ENCODE measurements at regions not wholly inside any gene's neighbourhood (a gene's known extent, or its start where the extent isn't known, plus 50 kb on each side); places are given as distances from the start of the nearest gene placed in this dataset.

DNA sequence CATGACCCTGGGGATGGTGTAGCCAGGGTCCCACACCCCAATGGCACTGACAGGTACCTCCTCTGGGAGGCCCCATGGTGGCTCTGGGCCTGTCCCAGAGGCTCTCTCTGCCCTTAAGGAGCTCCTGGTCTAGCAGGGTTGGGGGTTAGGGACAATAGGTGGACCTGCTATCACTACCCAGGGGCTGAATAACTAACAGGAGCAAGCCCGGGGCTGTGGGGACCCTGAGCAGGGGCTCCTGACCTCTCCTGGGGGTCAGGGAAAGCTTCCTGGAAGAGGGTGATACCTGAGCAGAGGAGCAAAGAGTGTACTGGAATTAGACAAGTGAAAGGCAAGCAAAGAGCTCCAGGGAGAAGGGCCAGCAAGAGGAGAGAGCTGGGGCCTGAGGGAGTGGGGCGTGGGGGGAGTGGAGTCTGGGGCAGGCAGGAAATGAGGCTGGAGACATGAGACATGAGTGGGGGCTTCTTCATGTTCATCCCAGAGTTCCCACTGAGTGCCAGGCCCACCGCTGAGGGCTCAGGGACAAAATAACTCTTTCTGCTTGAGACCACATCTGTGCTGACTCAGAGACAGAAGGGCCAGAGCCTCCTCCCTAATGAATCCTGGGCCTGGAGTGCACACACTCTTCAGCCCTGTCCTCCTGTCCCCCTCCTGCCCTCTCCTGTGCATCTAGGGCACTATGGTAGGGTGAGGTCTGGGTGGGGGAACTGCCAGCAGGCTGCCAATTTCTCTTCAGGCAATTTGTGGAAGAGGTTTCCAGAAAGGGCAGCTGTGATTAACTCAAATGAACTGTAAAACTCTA lies 517.6 kb downstream of the PTPRU start:
- H3K4me1 ChIP-seq (ENCODE audit: control insufficient read depth in 5 of 5, insufficient read depth in 5 of 5, low read length in 5 of 5): no peaks in the 10 kb centered on the region
- TF ChIP-seq, protein P1, sequence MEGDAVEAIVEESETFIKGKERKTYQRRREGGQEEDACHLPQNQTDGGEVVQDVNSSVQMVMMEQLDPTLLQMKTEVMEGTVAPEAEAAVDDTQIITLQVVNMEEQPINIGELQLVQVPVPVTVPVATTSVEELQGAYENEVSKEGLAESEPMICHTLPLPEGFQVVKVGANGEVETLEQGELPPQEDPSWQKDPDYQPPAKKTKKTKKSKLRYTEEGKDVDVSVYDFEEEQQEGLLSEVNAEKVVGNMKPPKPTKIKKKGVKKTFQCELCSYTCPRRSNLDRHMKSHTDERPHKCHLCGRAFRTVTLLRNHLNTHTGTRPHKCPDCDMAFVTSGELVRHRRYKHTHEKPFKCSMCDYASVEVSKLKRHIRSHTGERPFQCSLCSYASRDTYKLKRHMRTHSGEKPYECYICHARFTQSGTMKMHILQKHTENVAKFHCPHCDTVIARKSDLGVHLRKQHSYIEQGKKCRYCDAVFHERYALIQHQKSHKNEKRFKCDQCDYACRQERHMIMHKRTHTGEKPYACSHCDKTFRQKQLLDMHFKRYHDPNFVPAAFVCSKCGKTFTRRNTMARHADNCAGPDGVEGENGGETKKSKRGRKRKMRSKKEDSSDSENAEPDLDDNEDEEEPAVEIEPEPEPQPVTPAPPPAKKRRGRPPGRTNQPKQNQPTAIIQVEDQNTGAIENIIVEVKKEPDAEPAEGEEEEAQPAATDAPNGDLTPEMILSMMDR (IDR thresholded peaks at IDR 0.05; ENCODE audit: control extremely low read depth, extremely low read depth): no peak
- H3K4me3 ChIP-seq: no peak overlapping the region
- H3K9ac ChIP-seq (ENCODE audit: insufficient read depth in 1 of 2, low read length in 2 of 2): no peak overlapping the region
- WGBS, 2 donors: 41 to 64% methylated on average over 3 of the region's 3 CpGs
- no peak overlapping the region for H3K27ac ChIP-seq (ENCODE audit: low read depth in 1 of 2, low read length in 1 of 2)
- peaks cover 0 to 5% (median 0%) of the 10 kb centered on the region in 3 donors for H3K27me3 ChIP-seq (ENCODE audit: control insufficient read depth in 3 of 3, insufficient read depth in 3 of 3, low read length in 2 of 3)
- no peaks in the 10 kb centered on the region for H3K36me3 ChIP-seq (ENCODE audit: control insufficient read depth in 4 of 4, insufficient read depth in 4 of 4, low read length in 4 of 4)
- H3K9me3 ChIP-seq (ENCODE audit: control insufficient read depth in 4 of 4, insufficient read depth in 3 of 4, low read length in 3 of 4): no peaks in the 10 kb centered on the region
- ATAC-seq (ENCODE audit: insufficient read depth, low FRiP score) (no peak), DNase-seq (no peak)

DNA sequence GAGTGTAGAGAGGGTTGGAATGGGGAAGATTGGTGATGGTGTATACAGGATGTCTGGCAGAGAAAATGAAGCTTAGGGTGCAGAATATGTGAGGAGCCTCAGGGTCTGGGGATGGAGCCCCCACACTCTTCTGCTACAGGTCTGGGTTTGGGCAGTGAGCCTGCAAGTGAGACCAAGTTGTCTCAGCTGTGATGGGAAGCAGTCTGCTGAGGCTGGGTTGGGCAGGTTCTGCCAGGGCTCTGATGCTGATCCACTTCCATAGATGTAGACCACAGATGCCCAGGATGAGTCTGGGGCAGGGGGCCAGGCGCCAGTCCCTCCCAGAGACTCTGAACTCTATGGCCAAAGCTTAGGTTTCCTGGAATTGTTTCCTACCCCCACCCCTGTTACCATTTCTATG lies 516.9 kb downstream of the PTPRU start:
- TF ChIP-seq, protein P1 (IDR thresholded peaks at IDR 0.05; ENCODE audit: control extremely low read depth, extremely low read depth): no peak
- ATAC-seq (ENCODE audit: insufficient read depth, low FRiP score) (no peak), DNase-seq (no peak)
- no peak overlapping the region for H3K27ac ChIP-seq (ENCODE audit: low read depth in 1 of 2, low read length in 1 of 2)
- WGBS, 2 donors: 63 to 71% methylated on average over 1 of the region's 1 CpG
- H3K36me3 ChIP-seq (ENCODE audit: control insufficient read depth in 4 of 4, insufficient read depth in 4 of 4, low read length in 4 of 4): no peaks in the 10 kb centered on the region
- H3K4me3 ChIP-seq: no peak overlapping the region
- H3K9ac ChIP-seq (ENCODE audit: insufficient read depth in 1 of 2, low read length in 2 of 2): no peak overlapping the region
- H3K9me3 ChIP-seq (ENCODE audit: control insufficient read depth in 4 of 4, insufficient read depth in 3 of 4, low read length in 3 of 4): no peaks in the 10 kb centered on the region
- H3K4me1 ChIP-seq (ENCODE audit: control insufficient read depth in 5 of 5, insufficient read depth in 5 of 5, low read length in 5 of 5): no peaks in the 10 kb centered on the region
- H3K27me3 ChIP-seq (ENCODE audit: control insufficient read depth in 3 of 3, insufficient read depth in 3 of 3, low read length in 2 of 3): peaks cover 0 to 5% (median 0%) of the 10 kb centered on the region in 3 donors

DNA sequence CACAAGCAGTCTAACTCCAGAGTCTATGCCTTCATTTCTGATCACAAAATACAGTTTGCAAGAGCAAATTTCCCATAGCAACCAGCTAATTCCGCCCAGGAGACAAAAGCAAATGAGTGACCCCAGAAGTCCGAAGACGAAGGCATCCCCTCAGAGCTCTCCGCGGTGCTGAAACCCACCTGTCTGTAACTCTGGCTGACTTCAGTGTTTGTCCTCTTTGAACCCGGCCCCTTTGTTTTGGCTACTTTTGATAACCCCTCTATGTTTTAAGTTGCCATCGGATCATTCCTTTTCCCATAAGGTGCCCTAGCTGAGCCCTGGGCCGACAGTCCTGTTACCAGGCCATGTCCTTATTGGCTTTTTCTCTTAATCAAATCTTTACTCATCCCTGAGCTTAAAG lies 515.8 kb downstream of the PTPRU start:
- Histone ChIP-seq H3K27ac (ENCODE audit: low read depth in 1 of 2, low read length in 1 of 2) (no peak overlapping the region), H3K4me3 (no peak overlapping the region), H3K36me3 (ENCODE audit: control insufficient read depth in 4 of 4, insufficient read depth in 4 of 4, low read length in 4 of 4) (no peaks in the 10 kb centered on the region), H3K9me3 (ENCODE audit: control insufficient read depth in 4 of 4, insufficient read depth in 3 of 4, low read length in 3 of 4) (no peaks in the 10 kb centered on the region), H3K4me1 (ENCODE audit: control insufficient read depth in 5 of 5, insufficient read depth in 5 of 5, low read length in 5 of 5) (no peaks in the 10 kb centered on the region), H3K27me3 (ENCODE audit: control insufficient read depth in 3 of 3, insufficient read depth in 3 of 3, low read length in 2 of 3) (peaks cover 0 to 8% (median 0%) of the 10 kb centered on the region in 3 donors), H3K9ac (ENCODE audit: insufficient read depth in 1 of 2, low read length in 2 of 2) (no peak overlapping the region)
- 27 to 28% methylated on average over 8 of the region's 8 CpGs for WGBS, 2 donors
- DNase-seq (peak in 2 of 3 donors; percentile 2 to 23), ATAC-seq (ENCODE audit: insufficient read depth, low FRiP score) (no peak)
- TF ChIP-seq, protein P1 (IDR thresholded peaks at IDR 0.05; ENCODE audit: control extremely low read depth, extremely low read depth): no peak
